Erythroblast (primary cell): ENCODE measurements at regions not wholly inside any gene's neighbourhood (a gene's known extent, or its start where the extent isn't known, plus 50 kb on each side); places are given as distances from the start of the nearest gene placed in this dataset.

ENCODE experiments used
- GATA1 ChIP-seq: IDR thresholded peaks from 2 replicates; pipeline ENCODE4 v1.6.1; 2011; ENCODE audit warnings: low read depth, mild to moderate bottlenecking, control low read depth, low read length, moderate library complexity
- POLR2A ChIP-seq: IDR thresholded peaks from 2 replicates; pipeline ENCODE4 v1.6.1; 2011; ENCODE audit warnings: mild to moderate bottlenecking, low read length

GRCh38 chr4:123191728-123192127 lies 204.9 kb upstream of the SPRY1 start:
- TF ChIP-seq POLR2A, result no peak
- no peak for TF ChIP-seq GATA1
